ENCODE measurements at regions not wholly inside any gene's neighbourhood (a gene's known extent, or its start where the extent isn't known, plus 50 kb on each side); places are given as distances from the start of the nearest gene placed in this dataset.
A peak's percentile ranks its signal among the peaks of the same experiment; 100 is the strongest.

DNA sequence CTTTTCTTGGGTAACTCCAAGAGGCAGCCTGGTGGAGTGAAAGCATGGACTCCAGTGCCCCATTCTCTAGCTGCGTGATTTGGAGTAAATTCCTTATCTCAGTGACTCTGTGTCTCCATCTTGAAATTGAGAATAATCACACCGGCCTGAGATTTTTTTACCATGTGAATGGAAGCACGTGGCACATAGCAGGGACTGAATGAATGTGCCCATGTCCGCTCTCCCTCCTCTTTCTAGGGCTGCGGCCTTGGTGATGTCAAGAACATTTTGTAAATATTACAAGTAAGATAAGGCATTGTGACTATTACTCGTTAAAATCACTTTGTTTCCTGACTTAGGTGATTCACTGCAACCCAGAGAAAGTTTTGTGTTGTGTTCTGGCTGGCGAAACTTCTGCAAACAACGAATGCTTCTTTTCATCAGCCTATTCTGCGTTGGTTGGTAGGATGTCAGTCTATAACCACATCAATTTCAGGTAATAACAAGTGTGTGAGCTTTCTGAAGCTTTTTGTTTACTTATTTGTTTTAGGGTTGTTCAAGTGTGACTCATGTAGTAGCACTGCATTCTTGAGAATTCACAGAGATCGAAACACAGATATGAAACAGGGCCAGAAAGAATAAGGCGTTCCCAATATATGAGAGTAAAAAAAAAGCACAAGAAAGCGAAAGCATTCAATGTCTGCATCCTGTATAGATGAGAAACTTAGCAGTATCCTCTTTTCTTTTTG, 135.7 kb upstream of the SLC45A1 start:
- H3K36me3 ChIP-seq (ENCODE audit: low read depth): no peaks in the 10 kb centered on the region
- peaks cover 8% of the 10 kb centered on the region; the same call in 1 of the 2 replicates for H3K9me3 ChIP-seq (ENCODE audit: insufficient read depth, low read depth)
- no peaks in the 10 kb centered on the region for H4K20me1 ChIP-seq (ENCODE audit: insufficient read depth)
- no peak overlapping the region for H2AFZ ChIP-seq
- DNase-seq: peak; percentile 64 to 98
- BruUV-seq (replicated peaks): TSS peak; percentile 64
- CTCF ChIA-PET: interaction anchor here (0.6 kb wide), 2 partner anchors 88 to 92 kb away, joined by 4 to 13 read pairs; no protein-coding TSS in a partner anchor
- H3K4me3 ChIP-seq: peak overlapping the region; percentile 28; the same call in 1 of the 2 replicates
- intact Hi-C loops (cut with micrococcal nuclease; ENCODE audit: unreplicated experiment): loop anchor here (1.0 to 5.0 kb wide), 9 partner anchors 15 to 154 kb away; no protein-coding TSS in a partner anchor
- H3K4me1 ChIP-seq (replicated peaks; ENCODE audit: insufficient read depth): peaks cover 40% of the 10 kb centered on the region
- no peaks in the 10 kb centered on the region for H3K27me3 ChIP-seq (ENCODE audit: insufficient read depth, low read depth)
- H3K79me2 ChIP-seq (ENCODE audit: low read depth): no peaks in the 10 kb centered on the region
- H3K4me2 ChIP-seq: peak overlapping the region; percentile 71
- POLR2A ChIA-PET (ENCODE audit: unreplicated experiment): interaction anchor here (0.6 to 1.0 kb wide), 8 partner anchors 15 to 261 kb away, joined by 3 to 6 read pairs (median 4); no protein-coding TSS in a partner anchor
- H3K9me2 ChIP-seq (ENCODE audit: insufficient read depth): no peaks in the 10 kb centered on the region
- H3K27ac ChIP-seq: peak overlapping the region; percentile 100
- TF ChIP-seq, protein P1, sequence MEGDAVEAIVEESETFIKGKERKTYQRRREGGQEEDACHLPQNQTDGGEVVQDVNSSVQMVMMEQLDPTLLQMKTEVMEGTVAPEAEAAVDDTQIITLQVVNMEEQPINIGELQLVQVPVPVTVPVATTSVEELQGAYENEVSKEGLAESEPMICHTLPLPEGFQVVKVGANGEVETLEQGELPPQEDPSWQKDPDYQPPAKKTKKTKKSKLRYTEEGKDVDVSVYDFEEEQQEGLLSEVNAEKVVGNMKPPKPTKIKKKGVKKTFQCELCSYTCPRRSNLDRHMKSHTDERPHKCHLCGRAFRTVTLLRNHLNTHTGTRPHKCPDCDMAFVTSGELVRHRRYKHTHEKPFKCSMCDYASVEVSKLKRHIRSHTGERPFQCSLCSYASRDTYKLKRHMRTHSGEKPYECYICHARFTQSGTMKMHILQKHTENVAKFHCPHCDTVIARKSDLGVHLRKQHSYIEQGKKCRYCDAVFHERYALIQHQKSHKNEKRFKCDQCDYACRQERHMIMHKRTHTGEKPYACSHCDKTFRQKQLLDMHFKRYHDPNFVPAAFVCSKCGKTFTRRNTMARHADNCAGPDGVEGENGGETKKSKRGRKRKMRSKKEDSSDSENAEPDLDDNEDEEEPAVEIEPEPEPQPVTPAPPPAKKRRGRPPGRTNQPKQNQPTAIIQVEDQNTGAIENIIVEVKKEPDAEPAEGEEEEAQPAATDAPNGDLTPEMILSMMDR (conservative IDR thresholded peaks at IDR 0.05): no peak
- no peak for TF ChIP-seq EZH2 (IDR thresholded peaks at IDR 0.05; ENCODE audit: low read depth)
- H3F3A ChIP-seq (ENCODE audit: insufficient read depth, low read depth): peaks cover 39% of the 10 kb centered on the region

DNA sequence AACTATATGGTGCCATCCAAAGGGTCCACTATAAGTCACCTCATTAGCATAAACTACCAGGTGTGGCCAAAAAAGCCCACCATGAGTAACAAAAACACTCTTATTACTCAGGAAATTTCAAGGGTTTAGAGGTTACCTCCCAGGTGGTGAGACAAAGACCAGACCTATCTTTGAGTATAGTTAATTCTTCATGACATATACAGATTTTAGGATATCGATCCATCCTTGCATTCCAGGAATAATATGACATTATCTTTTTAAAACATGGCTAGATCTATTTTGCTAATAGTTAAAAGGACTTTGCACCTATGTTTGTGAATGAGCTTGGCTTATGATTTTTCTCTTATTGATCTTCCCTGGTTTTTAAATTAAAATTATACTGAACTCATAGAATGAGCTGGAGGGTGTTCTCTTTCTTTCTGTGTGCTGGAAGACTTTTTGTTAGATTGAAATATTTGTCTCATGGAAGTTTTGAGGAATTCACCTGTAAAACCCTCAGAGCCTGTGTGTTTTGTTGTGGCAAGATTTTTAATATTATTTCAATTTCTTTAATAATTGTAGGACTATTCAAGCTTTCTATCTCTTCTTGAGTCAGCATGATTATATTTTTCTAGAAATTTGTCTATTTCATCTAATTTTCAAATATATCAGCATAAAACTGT, 138.7 kb upstream of the SLC45A1 start:
- Histone ChIP-seq H3K9me2 (ENCODE audit: insufficient read depth) (no peaks in the 10 kb centered on the region), H3K27me3 (ENCODE audit: insufficient read depth, low read depth) (no peaks in the 10 kb centered on the region), H4K20me1 (ENCODE audit: insufficient read depth) (no peaks in the 10 kb centered on the region), H3K36me3 (ENCODE audit: low read depth) (no peaks in the 10 kb centered on the region), H3K9me3 (ENCODE audit: insufficient read depth, low read depth) (peaks cover 8% of the 10 kb centered on the region; the same call in 1 of the 2 replicates), H3K27ac (0 out of 2 replicates have a peak overlapping the region, but pooled peaks have one; percentile 100), H3K4me1 (replicated peaks; ENCODE audit: insufficient read depth) (peaks cover 30% of the 10 kb centered on the region), H3F3A (ENCODE audit: insufficient read depth, low read depth) (peaks cover 33% of the 10 kb centered on the region), H3K4me2 (no peak overlapping the region), H3K79me2 (ENCODE audit: low read depth) (no peaks in the 10 kb centered on the region), H2AFZ (no peak overlapping the region), H3K4me3 (no peak overlapping the region)
- ChIA-PET POLR2A (ENCODE audit: unreplicated experiment) (no interaction called here), CTCF (no interaction called here)
- no TSS peak for BruUV-seq (replicated peaks)
- TF ChIP-seq, protein P1 (conservative IDR thresholded peaks at IDR 0.05): no peak
- TF ChIP-seq EZH2 (IDR thresholded peaks at IDR 0.05; ENCODE audit: low read depth): no peak
- intact Hi-C loops (cut with micrococcal nuclease; ENCODE audit: unreplicated experiment): no loop called here
- DNase-seq: no peak

DNA sequence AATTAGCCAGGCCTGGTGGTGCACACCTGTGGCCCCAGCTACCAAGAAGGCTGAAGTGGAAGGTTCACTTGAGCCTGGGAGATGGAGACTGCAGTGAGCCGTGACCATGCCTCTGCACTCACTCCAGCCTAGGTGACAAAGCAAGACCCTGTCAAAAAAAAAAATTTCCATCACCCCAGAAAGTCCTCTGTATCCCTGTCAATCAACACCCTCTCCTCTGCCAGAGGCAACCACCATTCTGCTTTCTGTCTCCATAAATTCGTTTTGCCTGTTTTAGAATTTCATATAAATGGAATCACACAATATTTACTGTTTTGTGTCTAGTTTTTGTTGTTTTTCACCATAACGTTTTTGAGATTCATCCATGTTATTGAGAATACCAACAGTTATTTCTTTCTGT, 141.6 kb upstream of the SLC45A1 start:
- no peaks in the 10 kb centered on the region for H4K20me1 ChIP-seq (ENCODE audit: insufficient read depth)
- intact Hi-C loops (cut with micrococcal nuclease; ENCODE audit: unreplicated experiment): no loop called here

More for the DNA sequence above, 141.6 kb upstream of the SLC45A1 start:
- peaks cover 6% of the 10 kb centered on the region; the same call in 1 of the 2 replicates for H3F3A ChIP-seq (ENCODE audit: insufficient read depth, low read depth)
- BruUV-seq (replicated peaks): no TSS peak
- no peak for DNase-seq
- no peaks in the 10 kb centered on the region for H3K79me2 ChIP-seq (ENCODE audit: low read depth)
- no peaks in the 10 kb centered on the region for H3K27me3 ChIP-seq (ENCODE audit: insufficient read depth, low read depth)
- peaks cover 5% of the 10 kb centered on the region for H3K4me1 ChIP-seq (replicated peaks; ENCODE audit: insufficient read depth)
- H3K4me3 ChIP-seq: no peak overlapping the region
- CTCF ChIA-PET: no interaction called here
- H3K36me3 ChIP-seq (ENCODE audit: low read depth): no peaks in the 10 kb centered on the region
- no peak overlapping the region for H3K27ac ChIP-seq
- H3K4me2 ChIP-seq: no peak overlapping the region
- H2AFZ ChIP-seq: no peak overlapping the region
- POLR2A ChIA-PET (ENCODE audit: unreplicated experiment): no interaction called here
- H3K9me3 ChIP-seq (ENCODE audit: insufficient read depth, low read depth): peaks cover 8% of the 10 kb centered on the region; the same call in 1 of the 2 replicates
- no peak for TF ChIP-seq EZH2 (IDR thresholded peaks at IDR 0.05; ENCODE audit: low read depth)
- TF ChIP-seq, protein P1 (conservative IDR thresholded peaks at IDR 0.05): no peak
- H3K9me2 ChIP-seq (ENCODE audit: insufficient read depth): no peaks in the 10 kb centered on the region

Data from PC-9 (cell line).